Neutrophil (primary cell): ENCODE measurements at regions not wholly inside any gene's neighbourhood (a gene's known extent, or its start where the extent isn't known, plus 50 kb on each side); places are given as distances from the start of the nearest gene placed in this dataset.

Source experiments
- H3K27ac ChIP-seq: fragments of 200-600 bp; sonication (generic); 2 replicates; pipeline ENCODE4 v1.5.1; 2016; ENCODE audit warnings: mild to moderate bottlenecking, moderate library complexity
- H3K27me3 ChIP-seq: fragments of 200-600 bp; sonication (generic); 2 replicates; pipeline ENCODE4 v1.6.0; 2016; ENCODE audit warnings: mild to moderate bottlenecking
- H3K36me3 ChIP-seq: fragments of 200-600 bp; sonication (generic); 2 replicates; pipeline ENCODE4 v1.5.1; 2017
- H3K4me1 ChIP-seq, 2 experiments: fragments of 200-600 bp in 1 of 2; sonication (generic) in 1 of 2; 1 replicate in 1 of 2; 2 replicates in 1 of 2; pipeline versions ENCODE4 v1.5.1 to v1.6.1; 2013 to 2016; ENCODE audit warnings: low read depth in 1 of 2, low read length in 1 of 2, mild to moderate bottlenecking in 1 of 2, moderate library complexity in 1 of 2; ENCODE audit not compliant: control insufficient read depth in 1 of 2, insufficient read depth in 1 of 2
- H3K4me3 ChIP-seq, 2 experiments: fragments of 200-600 bp in 1 of 2; sonication (generic) in 1 of 2; 1 replicate in 1 of 2; 2 replicates in 1 of 2; pipeline ENCODE4 v1.5.1; 2013 to 2016; ENCODE audit warnings: low read depth in 1 of 2, low read length in 1 of 2, mild to moderate bottlenecking in 1 of 2, moderate library complexity in 1 of 2
- H3K9me3 ChIP-seq: fragments of 200-600 bp; sonication (generic); 2 replicates; pipeline ENCODE4 v1.5.1; 2016
- TF ChIP-seq, protein P1 (sequence below): fragments of 200-600 bp; sonication (generic); IDR thresholded peaks from 2 replicates; pipeline ENCODE4 v1.5.1; 2016; ENCODE audit warnings: antibody characterized with exemption

DNA sequence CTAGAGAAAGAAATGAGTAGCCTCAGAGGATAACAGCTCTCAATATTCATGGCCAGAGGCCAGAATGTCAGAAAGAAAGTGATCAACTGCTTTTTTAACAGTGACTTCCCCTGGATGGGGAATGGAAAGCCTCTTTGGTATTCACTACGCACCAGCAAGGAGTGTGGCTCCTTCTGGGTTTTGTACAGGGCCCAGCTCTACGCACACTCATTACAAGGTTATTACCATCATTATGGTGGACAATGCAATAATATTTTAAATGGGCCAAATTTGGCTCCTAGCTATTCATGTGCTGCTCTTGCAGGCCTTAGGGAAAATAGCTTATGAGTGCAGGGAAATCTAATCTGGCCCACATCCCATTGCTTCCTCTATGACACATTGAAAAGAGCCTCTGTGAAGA lies 1149.5 kb upstream of the FANCL start:
- H3K4me1 ChIP-seq: no peaks in the 10 kb centered on the region
- no peak overlapping the region for H3K27ac ChIP-seq
- H3K27me3 ChIP-seq: no peaks in the 10 kb centered on the region
- H3K4me3 ChIP-seq: no peak overlapping the region
- H3K36me3 ChIP-seq: no peaks in the 10 kb centered on the region
- H3K9me3 ChIP-seq: no peaks in the 10 kb centered on the region
- TF ChIP-seq, protein P1, sequence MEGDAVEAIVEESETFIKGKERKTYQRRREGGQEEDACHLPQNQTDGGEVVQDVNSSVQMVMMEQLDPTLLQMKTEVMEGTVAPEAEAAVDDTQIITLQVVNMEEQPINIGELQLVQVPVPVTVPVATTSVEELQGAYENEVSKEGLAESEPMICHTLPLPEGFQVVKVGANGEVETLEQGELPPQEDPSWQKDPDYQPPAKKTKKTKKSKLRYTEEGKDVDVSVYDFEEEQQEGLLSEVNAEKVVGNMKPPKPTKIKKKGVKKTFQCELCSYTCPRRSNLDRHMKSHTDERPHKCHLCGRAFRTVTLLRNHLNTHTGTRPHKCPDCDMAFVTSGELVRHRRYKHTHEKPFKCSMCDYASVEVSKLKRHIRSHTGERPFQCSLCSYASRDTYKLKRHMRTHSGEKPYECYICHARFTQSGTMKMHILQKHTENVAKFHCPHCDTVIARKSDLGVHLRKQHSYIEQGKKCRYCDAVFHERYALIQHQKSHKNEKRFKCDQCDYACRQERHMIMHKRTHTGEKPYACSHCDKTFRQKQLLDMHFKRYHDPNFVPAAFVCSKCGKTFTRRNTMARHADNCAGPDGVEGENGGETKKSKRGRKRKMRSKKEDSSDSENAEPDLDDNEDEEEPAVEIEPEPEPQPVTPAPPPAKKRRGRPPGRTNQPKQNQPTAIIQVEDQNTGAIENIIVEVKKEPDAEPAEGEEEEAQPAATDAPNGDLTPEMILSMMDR: no peak

DNA sequence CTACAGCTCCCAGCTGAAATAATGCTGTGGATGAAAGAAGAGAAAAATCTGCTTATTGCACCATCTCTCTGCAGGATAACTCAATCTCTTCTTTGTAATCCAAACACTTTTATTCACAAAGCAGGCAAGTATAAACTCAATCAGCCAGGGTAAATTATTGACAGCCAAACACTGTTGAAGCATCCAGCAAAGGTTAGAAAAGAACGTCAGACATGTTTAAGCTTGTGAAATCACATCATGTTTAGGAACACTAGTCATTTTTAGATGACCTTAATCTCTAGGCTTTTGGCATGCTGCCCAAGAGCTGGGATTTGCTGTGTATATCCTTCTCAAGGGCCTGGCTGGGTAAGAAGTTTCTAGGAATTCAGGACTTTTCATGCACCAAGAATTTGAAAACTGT lies 1148.1 kb upstream of the FANCL start:
- H3K4me3 ChIP-seq: no peak overlapping the region
- no peaks in the 10 kb centered on the region for H3K9me3 ChIP-seq
- TF ChIP-seq, protein P1: no peak
- H3K4me1 ChIP-seq: no peaks in the 10 kb centered on the region
- H3K27me3 ChIP-seq: no peaks in the 10 kb centered on the region
- H3K27ac ChIP-seq: no peak overlapping the region
- H3K36me3 ChIP-seq: no peaks in the 10 kb centered on the region

DNA sequence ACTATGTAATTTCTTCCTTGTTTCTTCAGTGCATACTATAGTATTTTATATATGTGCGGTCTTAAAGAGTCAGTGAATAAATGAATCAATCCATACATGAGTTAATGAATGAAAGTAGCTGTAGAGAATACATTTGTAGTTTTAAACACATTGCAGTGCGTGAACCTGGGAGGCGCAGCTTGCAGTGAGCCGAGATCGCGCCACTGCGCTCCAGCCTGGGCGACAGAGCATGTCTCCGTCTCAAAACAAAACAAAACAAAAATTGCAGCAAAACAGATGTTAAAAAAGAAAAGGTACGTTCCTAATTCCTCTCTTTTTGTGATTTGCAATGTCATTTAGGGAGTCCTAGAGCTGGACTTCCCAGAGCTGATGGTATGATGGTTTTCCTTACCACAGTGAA lies 1144.8 kb upstream of the FANCL start:
- Histone ChIP-seq H3K36me3 (no peaks in the 10 kb centered on the region), H3K9me3 (no peaks in the 10 kb centered on the region), H3K27ac (no peak overlapping the region), H3K27me3 (no peaks in the 10 kb centered on the region), H3K4me1 (no peaks in the 10 kb centered on the region), H3K4me3 (no peak overlapping the region)
- TF ChIP-seq, protein P1: no peak

DNA sequence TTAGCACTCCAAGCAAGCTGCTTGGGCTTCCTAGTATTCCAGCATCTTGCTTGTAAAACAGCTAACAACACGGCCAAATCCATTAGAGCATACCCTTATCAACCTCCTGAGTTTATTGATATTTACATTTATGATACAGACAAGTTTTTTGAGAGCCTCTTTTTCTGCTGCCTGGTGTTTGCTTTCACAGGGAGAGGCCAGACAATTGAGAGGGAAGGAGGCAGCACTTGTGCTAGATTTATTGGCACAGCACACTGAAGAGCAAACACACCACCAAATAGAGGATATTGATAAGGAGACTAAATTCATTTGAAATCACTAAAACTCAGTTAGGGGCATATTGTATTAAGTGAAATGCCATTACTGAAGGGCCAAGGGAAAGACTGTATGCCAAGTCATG lies 1142.3 kb upstream of the FANCL start:
- no peaks in the 10 kb centered on the region for H3K4me1 ChIP-seq
- no peak overlapping the region for H3K4me3 ChIP-seq
- H3K27me3 ChIP-seq: no peaks in the 10 kb centered on the region
- H3K36me3 ChIP-seq: no peaks in the 10 kb centered on the region
- no peak overlapping the region for H3K27ac ChIP-seq
- no peaks in the 10 kb centered on the region for H3K9me3 ChIP-seq
- TF ChIP-seq, protein P1: no peak

DNA sequence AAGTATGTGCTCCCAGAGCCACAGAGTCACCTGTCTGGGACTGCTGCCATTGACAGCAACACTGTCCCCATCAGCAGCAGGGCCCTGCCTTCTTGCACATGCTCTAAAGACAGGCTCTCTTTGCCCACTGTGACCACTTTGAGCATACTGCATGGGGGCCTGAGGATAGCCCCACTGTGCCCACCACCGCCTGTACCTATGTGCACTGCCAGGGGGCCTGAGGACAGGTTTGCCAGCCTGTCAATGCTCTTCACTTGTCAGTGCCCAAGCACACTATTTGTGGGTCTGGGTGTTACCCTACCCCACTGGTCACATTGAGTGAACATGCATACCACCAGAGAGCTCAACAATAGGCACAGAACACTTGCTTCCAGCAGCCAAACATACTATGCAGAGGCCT lies 1137.0 kb upstream of the FANCL start:
- Histone ChIP-seq H3K4me3 (no peak overlapping the region), H3K9me3 (no peaks in the 10 kb centered on the region), H3K27me3 (no peaks in the 10 kb centered on the region), H3K36me3 (no peaks in the 10 kb centered on the region), H3K27ac (no peak overlapping the region), H3K4me1 (no peaks in the 10 kb centered on the region)
- TF ChIP-seq, protein P1: no peak

DNA sequence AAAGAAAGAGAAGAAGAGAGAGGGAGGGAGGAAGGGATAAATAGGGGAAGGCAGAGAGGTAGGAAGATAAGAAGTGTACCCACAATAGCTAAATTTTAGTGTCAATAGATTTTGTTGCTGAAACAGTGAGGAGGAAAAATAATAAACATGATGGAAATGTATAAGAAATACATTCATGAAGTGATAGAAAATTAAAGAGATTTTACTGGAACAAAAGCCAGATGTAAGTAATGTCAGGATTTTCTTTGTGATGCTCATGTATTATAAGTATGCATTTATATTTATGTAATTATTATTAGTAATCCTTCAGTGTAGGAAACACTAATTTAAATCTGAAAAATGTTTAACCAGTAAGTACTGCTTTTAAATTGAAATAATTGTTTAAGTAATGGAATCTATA lies 1125.2 kb upstream of the FANCL start:
- Histone ChIP-seq H3K4me3 (no peak overlapping the region), H3K9me3 (no peaks in the 10 kb centered on the region), H3K4me1 (no peaks in the 10 kb centered on the region), H3K36me3 (no peaks in the 10 kb centered on the region), H3K27me3 (no peaks in the 10 kb centered on the region), H3K27ac (no peak overlapping the region)
- TF ChIP-seq, protein P1: no peak
